GM23338 (cell line): ENCODE measurements at regions not wholly inside any gene's neighbourhood (a gene's known extent, or its start where the extent isn't known, plus 50 kb on each side); places are given as distances from the start of the nearest gene placed in this dataset.
"Not testable (repeated sequence)": the region's sequence is repeated elsewhere in the genome, so short reads cannot be mapped to it uniquely, and the experiment has no call there.

Experiments used
- ATAC-seq: fragments of 200-7000 bp; cut with Tn5 transposase; 3 replicates; pipeline ENCODE4 v1.9.1; 2020
- DNase-seq: peaks from one replicate; pipeline ENCODE4 v3.0.0-alpha.2; 2015; ENCODE audit warnings: low spot score
- H2AFZ ChIP-seq: fragments of 200-600 bp; sonication (generic); 2 replicates; pipeline ENCODE4 v1.8.0; 2016; ENCODE audit warnings: antibody characterized with exemption, mild to moderate bottlenecking, moderate library complexity
- H3F3A ChIP-seq: fragments of 200-600 bp; sonication (generic); replicated peaks from 2 replicates; pipeline ENCODE4 v1.8.0; 2017; ENCODE audit warnings: antibody characterized with exemption, mixed run types, low read depth
- H3K27ac ChIP-seq: fragments of 200-600 bp; sonication (generic); 2 replicates; pipeline ENCODE4 v1.6.1; 2016; ENCODE audit warnings: low read depth
- H3K27me3 ChIP-seq: fragments of 200-600 bp; sonication (generic); 2 replicates; pipeline ENCODE4 v1.8.0; 2016; ENCODE audit warnings: mild to moderate bottlenecking, mixed run types, moderate library complexity; ENCODE audit not compliant: insufficient read depth
- H3K36me3 ChIP-seq: fragments of 200-600 bp; sonication (generic); 2 replicates; pipeline ENCODE4 v1.8.0; 2016; ENCODE audit warnings: mild to moderate bottlenecking; ENCODE audit not compliant: insufficient read depth
- H3K4me1 ChIP-seq: fragments of 200-600 bp; sonication (generic); 2 replicates; pipeline ENCODE4 v1.8.0; 2016; ENCODE audit warnings: mild to moderate bottlenecking, moderate library complexity; ENCODE audit not compliant: insufficient read depth
- H3K4me2 ChIP-seq: fragments of 200-600 bp; sonication (generic); 2 replicates; pipeline ENCODE4 v1.7.1; 2017; ENCODE audit warnings: mixed run types
- H3K4me3 ChIP-seq: fragments of 200-600 bp; sonication (generic); 2 replicates; pipeline ENCODE4 v1.6.1; 2016; ENCODE audit warnings: mixed run types
- H3K79me2 ChIP-seq: fragments of 200-600 bp; sonication (generic); replicated peaks from 2 replicates; pipeline ENCODE4 v1.8.0; 2017; ENCODE audit warnings: mild to moderate bottlenecking; ENCODE audit not compliant: insufficient read depth
- H3K9me2 ChIP-seq: fragments of 200-600 bp; sonication (generic); 2 replicates; pipeline ENCODE4 v1.8.0; 2017; ENCODE audit not compliant: insufficient read depth
- H4K20me1 ChIP-seq: fragments of 200-600 bp; sonication (generic); replicated peaks from 2 replicates; pipeline ENCODE4 v1.8.0; 2017; ENCODE audit warnings: mild to moderate bottlenecking; ENCODE audit not compliant: insufficient read depth
- H3K27ac Mint-ChIP-seq: 2 replicates; pipeline ENCODE4 v1.8.0; 2020; ENCODE audit warnings: inconsistent platforms, mild to moderate bottlenecking, moderate library complexity, mixed read lengths
- H3K27me3 Mint-ChIP-seq: 3 replicates; pipeline ENCODE4 v1.8.0; 2022; ENCODE audit warnings: low read depth, mild to moderate bottlenecking, moderate library complexity, mixed read lengths, inconsistent platforms; ENCODE audit not compliant: insufficient read depth, poor library complexity
- H3K36me3 Mint-ChIP-seq: 3 replicates; pipeline ENCODE4 v1.8.0; 2021; ENCODE audit warnings: low read depth, mild to moderate bottlenecking, inconsistent platforms, moderate library complexity, mixed read lengths
- H3K4me1 Mint-ChIP-seq: 3 replicates; pipeline ENCODE4 v1.8.0; 2020; ENCODE audit warnings: mild to moderate bottlenecking, inconsistent platforms, mixed read lengths
- H3K4me3 Mint-ChIP-seq: 3 replicates; pipeline ENCODE4 v1.8.0; 2021; ENCODE audit warnings: moderate library complexity, mild to moderate bottlenecking, inconsistent platforms, mixed read lengths
- H3K9me3 Mint-ChIP-seq: 3 replicates; pipeline ENCODE4 v1.8.0; 2020; ENCODE audit warnings: moderate library complexity, mild to moderate bottlenecking, inconsistent platforms, mixed read lengths
- EZH2 ChIP-seq: fragments of 200-600 bp; sonication (generic); IDR thresholded peaks from one replicate; pipeline ENCODE4 v1.8.0; 2017; ENCODE audit warnings: antibody characterized with exemption, mild to moderate bottlenecking, low read depth; ENCODE audit not compliant: unreplicated experiment
- JUNB ChIP-seq: IDR thresholded peaks from one replicate; pipeline ENCODE4 v1.6.1; 2016; ENCODE audit warnings: antibody characterized with exemption; ENCODE audit not compliant: unreplicated experiment
- POLR2AphosphoS5 ChIP-seq: IDR thresholded peaks from 2 replicates; pipeline ENCODE4 v1.6.1; 2016; ENCODE audit warnings: antibody characterized with exemption, low read depth
- TF ChIP-seq, protein P1 (sequence below): IDR thresholded peaks from 2 replicates; pipeline ENCODE4 v1.6.1; 2016; ENCODE audit warnings: antibody characterized with exemption
- TF ChIP-seq, protein P2 (sequence below): fragments of 250-450 bp; sonication (Bioruptor Pico); IDR thresholded peaks from 2 replicates; pipeline ENCODE4 v1.5.0; 2020; ENCODE audit warnings: mild to moderate bottlenecking, moderate library complexity

DNA sequence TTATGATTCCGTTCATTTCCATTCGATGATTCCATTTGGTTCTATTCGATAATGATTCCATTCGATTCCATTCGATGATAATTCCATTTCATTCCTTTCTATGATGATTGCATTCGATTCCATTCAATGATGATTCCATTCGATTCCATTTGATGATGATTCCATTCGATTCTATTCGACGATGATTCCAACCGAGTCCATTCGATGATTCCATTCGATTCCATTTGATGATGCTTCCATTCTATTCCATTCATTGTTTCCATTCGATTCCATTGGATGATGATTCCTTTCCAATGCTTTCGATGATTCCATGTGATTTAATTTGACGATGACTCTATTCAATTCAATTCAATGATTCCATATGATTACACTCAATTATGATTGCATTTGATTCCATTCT lies 1093.5 kb downstream of the RPIA start (continued):
- no peak for TF ChIP-seq JUNB
- TF ChIP-seq, protein P1, sequence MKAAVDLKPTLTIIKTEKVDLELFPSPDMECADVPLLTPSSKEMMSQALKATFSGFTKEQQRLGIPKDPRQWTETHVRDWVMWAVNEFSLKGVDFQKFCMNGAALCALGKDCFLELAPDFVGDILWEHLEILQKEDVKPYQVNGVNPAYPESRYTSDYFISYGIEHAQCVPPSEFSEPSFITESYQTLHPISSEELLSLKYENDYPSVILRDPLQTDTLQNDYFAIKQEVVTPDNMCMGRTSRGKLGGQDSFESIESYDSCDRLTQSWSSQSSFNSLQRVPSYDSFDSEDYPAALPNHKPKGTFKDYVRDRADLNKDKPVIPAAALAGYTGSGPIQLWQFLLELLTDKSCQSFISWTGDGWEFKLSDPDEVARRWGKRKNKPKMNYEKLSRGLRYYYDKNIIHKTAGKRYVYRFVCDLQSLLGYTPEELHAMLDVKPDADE = no peak
- no peak for TF ChIP-seq EZH2
- TF ChIP-seq, protein P2, sequence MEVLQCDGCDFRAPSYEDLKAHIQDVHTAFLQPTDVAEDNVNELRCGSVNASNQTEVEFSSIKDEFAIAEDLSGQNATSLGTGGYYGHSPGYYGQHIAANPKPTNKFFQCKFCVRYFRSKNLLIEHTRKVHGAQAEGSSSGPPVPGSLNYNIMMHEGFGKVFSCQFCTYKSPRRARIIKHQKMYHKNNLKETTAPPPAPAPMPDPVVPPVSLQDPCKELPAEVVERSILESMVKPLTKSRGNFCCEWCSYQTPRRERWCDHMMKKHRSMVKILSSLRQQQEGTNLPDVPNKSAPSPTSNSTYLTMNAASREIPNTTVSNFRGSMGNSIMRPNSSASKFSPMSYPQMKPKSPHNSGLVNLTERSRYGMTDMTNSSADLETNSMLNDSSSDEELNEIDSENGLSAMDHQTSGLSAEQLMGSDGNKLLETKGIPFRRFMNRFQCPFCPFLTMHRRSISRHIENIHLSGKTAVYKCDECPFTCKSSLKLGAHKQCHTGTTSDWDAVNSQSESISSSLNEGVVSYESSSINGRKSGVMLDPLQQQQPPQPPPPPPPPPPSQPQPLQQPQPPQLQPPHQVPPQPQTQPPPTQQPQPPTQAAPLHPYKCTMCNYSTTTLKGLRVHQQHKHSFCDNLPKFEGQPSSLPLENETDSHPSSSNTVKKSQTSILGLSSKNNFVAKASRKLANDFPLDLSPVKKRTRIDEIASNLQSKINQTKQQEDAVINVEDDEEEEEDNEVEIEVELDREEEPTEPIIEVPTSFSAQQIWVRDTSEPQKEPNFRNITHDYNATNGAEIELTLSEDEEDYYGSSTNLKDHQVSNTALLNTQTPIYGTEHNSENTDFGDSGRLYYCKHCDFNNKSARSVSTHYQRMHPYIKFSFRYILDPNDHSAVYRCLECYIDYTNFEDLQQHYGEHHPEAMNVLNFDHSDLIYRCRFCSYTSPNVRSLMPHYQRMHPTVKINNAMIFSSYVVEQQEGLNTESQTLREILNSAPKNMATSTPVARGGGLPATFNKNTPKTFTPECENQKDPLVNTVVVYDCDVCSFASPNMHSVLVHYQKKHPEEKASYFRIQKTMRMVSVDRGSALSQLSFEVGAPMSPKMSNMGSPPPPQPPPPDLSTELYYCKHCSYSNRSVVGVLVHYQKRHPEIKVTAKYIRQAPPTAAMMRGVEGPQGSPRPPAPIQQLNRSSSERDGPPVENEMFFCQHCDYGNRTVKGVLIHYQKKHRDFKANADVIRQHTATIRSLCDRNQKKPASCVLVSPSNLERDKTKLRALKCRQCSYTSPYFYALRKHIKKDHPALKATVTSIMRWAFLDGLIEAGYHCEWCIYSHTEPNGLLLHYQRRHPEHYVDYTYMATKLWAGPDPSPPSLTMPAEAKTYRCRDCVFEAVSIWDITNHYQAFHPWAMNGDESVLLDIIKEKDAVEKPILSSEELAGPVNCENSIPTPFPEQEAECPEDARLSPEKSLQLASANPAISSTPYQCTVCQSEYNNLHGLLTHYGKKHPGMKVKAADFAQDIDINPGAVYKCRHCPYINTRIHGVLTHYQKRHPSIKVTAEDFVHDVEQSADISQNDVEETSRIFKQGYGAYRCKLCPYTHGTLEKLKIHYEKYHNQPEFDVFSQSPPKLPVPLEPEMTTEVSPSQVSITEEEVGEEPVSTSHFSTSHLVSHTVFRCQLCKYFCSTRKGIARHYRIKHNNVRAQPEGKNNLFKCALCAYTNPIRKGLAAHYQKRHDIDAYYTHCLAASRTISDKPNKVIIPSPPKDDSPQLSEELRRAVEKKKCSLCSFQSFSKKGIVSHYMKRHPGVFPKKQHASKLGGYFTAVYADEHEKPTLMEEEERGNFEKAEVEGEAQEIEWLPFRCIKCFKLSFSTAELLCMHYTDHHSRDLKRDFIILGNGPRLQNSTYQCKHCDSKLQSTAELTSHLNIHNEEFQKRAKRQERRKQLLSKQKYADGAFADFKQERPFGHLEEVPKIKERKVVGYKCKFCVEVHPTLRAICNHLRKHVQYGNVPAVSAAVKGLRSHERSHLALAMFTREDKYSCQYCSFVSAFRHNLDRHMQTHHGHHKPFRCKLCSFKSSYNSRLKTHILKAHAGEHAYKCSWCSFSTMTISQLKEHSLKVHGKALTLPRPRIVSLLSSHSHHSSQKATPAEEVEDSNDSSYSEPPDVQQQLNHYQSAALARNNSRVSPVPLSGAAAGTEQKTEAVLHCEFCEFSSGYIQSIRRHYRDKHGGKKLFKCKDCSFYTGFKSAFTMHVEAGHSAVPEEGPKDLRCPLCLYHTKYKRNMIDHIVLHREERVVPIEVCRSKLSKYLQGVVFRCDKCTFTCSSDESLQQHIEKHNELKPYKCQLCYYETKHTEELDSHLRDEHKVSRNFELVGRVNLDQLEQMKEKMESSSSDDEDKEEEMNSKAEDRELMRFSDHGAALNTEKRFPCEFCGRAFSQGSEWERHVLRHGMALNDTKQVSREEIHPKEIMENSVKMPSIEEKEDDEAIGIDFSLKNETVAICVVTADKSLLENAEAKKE (CRISPR knock-in tag) = no peak
- TF ChIP-seq POLR2AphosphoS5 = no peak

DNA sequence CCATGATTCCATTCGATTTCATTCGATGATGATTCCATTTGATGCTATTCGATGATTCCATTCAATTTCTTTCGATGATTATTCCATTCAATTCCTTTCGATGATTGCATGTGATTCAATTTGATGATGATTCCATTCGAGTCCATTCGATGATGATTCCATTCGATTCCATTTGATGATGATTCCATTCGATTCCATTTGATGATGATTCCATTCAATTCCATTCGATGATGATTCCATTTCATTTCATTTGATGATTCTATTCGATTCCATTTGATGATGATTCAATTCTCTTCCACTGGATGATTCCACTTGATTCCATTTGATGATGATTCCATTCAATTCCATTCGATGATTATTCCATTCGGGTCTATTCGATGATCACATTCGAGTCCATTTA lies 1094.1 kb downstream of the RPIA start:
- not testable (repeated sequence) for H3K27ac ChIP-seq, H3K4me2 ChIP-seq, H3K27me3 ChIP-seq, H3F3A ChIP-seq, H4K20me1 ChIP-seq, H2AFZ ChIP-seq, H3K4me3 ChIP-seq, H3K4me1 ChIP-seq, H3K9me2 ChIP-seq, H3K4me3 Mint-ChIP-seq, H3K79me2 ChIP-seq, ATAC-seq, DNase-seq, H3K27ac Mint-ChIP-seq, H3K4me1 Mint-ChIP-seq
- Mint-ChIP-seq H3K27me3 (peaks cover 17% of the 10 kb centered on the region), H3K36me3 (peaks cover 92% of the 10 kb centered on the region), H3K9me3 (peaks cover 100% of the 10 kb centered on the region)
- peaks cover 42% of the 10 kb centered on the region for H3K36me3 ChIP-seq

DNA sequence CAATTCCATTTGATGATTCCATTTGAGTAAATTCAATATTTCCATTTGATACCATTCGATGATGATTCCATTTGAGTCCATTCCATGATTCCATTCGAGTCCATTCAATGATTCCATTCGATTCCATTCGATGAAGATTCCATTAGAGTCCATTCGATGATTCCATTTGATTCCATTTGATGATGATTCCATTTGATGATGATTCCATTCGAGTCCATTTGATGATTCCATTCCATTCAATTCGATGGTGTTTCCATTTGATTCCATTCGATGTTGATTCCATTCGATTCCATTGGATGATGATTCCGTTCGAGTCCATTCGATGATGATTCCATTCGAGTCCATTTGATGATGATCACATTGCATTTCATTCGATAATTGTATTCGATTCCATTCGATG lies 1095.2 kb downstream of the RPIA start:
- H3F3A ChIP-seq = not testable (repeated sequence)
- peaks cover 16% of the 10 kb centered on the region for H3K27me3 Mint-ChIP-seq
- peaks cover 100% of the 10 kb centered on the region for H3K9me3 Mint-ChIP-seq

DNA sequence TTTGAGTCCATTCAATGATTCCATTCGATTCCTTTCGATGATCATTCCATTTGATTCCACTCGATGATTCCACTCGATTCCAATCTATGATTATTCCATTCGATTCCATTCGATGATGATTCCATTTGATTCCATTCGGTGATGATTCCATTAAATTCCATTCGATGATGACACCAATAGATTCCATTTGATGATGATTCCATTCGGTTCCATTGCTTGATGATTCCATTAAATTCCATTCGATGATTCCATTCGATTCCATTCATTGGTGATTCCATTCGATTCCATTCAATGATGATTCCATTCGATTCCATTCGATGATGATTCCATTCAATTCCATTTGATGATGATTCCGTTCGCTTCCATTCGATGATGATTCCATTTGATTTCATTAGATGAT lies 1104.1 kb downstream of the RPIA start:
- H2AFZ ChIP-seq, H3K4me2 ChIP-seq, H3F3A ChIP-seq, ATAC-seq, H3K27me3 ChIP-seq, H3K27me3 Mint-ChIP-seq, H3K27ac Mint-ChIP-seq, H4K20me1 ChIP-seq, H3K4me3 Mint-ChIP-seq, H3K4me3 ChIP-seq, H3K4me1 ChIP-seq, H3K79me2 ChIP-seq, H3K27ac ChIP-seq, H3K4me1 Mint-ChIP-seq, H3K9me2 ChIP-seq, DNase-seq: not testable (repeated sequence)
- H3K9me3 Mint-ChIP-seq = peaks cover 100% of the 10 kb centered on the region
- H3K36me3 ChIP-seq = peaks cover 26% of the 10 kb centered on the region
- peaks cover 79% of the 10 kb centered on the region for H3K36me3 Mint-ChIP-seq

More for the DNA sequence above, 1095.2 kb downstream of the RPIA start:
- ATAC-seq, H3K4me1 ChIP-seq, H3K4me3 Mint-ChIP-seq, H3K27me3 ChIP-seq, H3K4me3 ChIP-seq, H3K4me1 Mint-ChIP-seq, H3K27ac ChIP-seq, H2AFZ ChIP-seq, H3K9me2 ChIP-seq, H3K27ac Mint-ChIP-seq, H3K4me2 ChIP-seq, DNase-seq, H3K79me2 ChIP-seq, H4K20me1 ChIP-seq: not testable (repeated sequence)
- H3K36me3 Mint-ChIP-seq = peaks cover 92% of the 10 kb centered on the region
- peaks cover 34% of the 10 kb centered on the region for H3K36me3 ChIP-seq
